ENCODE measurements at regions not wholly inside any gene's neighbourhood (a gene's known extent, or its start where the extent isn't known, plus 50 kb on each side); places are given as distances from the start of the nearest gene placed in this dataset.
"Not testable (repeated sequence)": the region's sequence is repeated elsewhere in the genome, so short reads cannot be mapped to it uniquely, and the experiment has no call there.

- H3K4me2 ChIP-seq (ENCODE audit: low read length); H3K4me3 ChIP-seq (replicated peaks in 1 of 2; ENCODE audit: low read depth in 1 of 2, low read length in 2 of 2); H3K36me3 ChIP-seq (ENCODE audit: control insufficient read depth in 1 of 2, insufficient read depth in 2 of 2, low read length in 2 of 2); H2AFZ ChIP-seq (ENCODE audit: low read depth, low read length, poor library complexity, severe bottlenecking); H3K27ac ChIP-seq (ENCODE audit: low read depth, low read length); RAD21 ChIA-PET (ENCODE audit: low non-redundant PET in 1 of 2, low total read pairs in 2 of 2, uncharacterized antibody in 2 of 2, unreplicated experiment in 2 of 2); H3K9me3 ChIP-seq (ENCODE audit: control insufficient read depth in 1 of 2, insufficient read depth in 1 of 2, low read depth in 1 of 2, low read length in 2 of 2); H3K9me2 ChIP-seq (ENCODE audit: insufficient read depth); intact Hi-C loops (cut with micrococcal nuclease); H3K27me3 ChIP-seq (ENCODE audit: insufficient read depth, low read length); H3K79me2 ChIP-seq (ENCODE audit: insufficient read depth, low read length); POLR2A ChIA-PET; H4K20me1 ChIP-seq (ENCODE audit: insufficient read depth); CTCF ChIA-PET; DNase-seq (ENCODE audit: low read depth, low spot score); ATAC-seq; H3K9ac ChIP-seq (ENCODE audit: low read length); BruUV-seq (replicated peaks); H3K4me1 ChIP-seq (ENCODE audit: control insufficient read depth in 1 of 2, insufficient read depth in 2 of 2, low read length in 2 of 2): not testable (repeated sequence)
Observed at GRCh38 chr10:6830981-6831380, 250.9 kb upstream of the PRKCQ start.

- RAD21 ChIA-PET (ENCODE audit: low non-redundant PET in 1 of 2, low total read pairs in 2 of 2, uncharacterized antibody in 2 of 2, unreplicated experiment in 2 of 2); H3K79me2 ChIP-seq (ENCODE audit: insufficient read depth, low read length); DNase-seq (ENCODE audit: low read depth, low spot score); H3K4me2 ChIP-seq (ENCODE audit: low read length); POLR2A ChIA-PET; H3K27me3 ChIP-seq (ENCODE audit: insufficient read depth, low read length); H4K20me1 ChIP-seq (ENCODE audit: insufficient read depth); H3K36me3 ChIP-seq (ENCODE audit: control insufficient read depth in 1 of 2, insufficient read depth in 2 of 2, low read length in 2 of 2); BruUV-seq (replicated peaks); CTCF ChIA-PET; intact Hi-C loops (cut with micrococcal nuclease); ATAC-seq; H3K9me2 ChIP-seq (ENCODE audit: insufficient read depth); H2AFZ ChIP-seq (ENCODE audit: low read depth, low read length, poor library complexity, severe bottlenecking); H3K27ac ChIP-seq (ENCODE audit: low read depth, low read length); H3K4me3 ChIP-seq (replicated peaks in 1 of 2; ENCODE audit: low read depth in 1 of 2, low read length in 2 of 2); H3K9ac ChIP-seq (ENCODE audit: low read length); H3K9me3 ChIP-seq (ENCODE audit: control insufficient read depth in 1 of 2, insufficient read depth in 1 of 2, low read depth in 1 of 2, low read length in 2 of 2); H3K4me1 ChIP-seq (ENCODE audit: control insufficient read depth in 1 of 2, insufficient read depth in 2 of 2, low read length in 2 of 2): not testable (repeated sequence)
Observed at GRCh38 chr10:6824793-6825192, 244.7 kb upstream of the PRKCQ start.

- POLR2A ChIA-PET, result no interaction called here
- ATAC-seq, result no peak
Observed at GRCh38 chr10:6823770-6824169, 243.7 kb upstream of the PRKCQ start.

More at GRCh38 chr10:6823770-6824169, 243.7 kb upstream of the PRKCQ start:
- Histone ChIP-seq H3K9me3 (ENCODE audit: control insufficient read depth in 1 of 2, insufficient read depth in 1 of 2, low read depth in 1 of 2, low read length in 2 of 2) (no peaks in the 10 kb centered on the region), H3K4me3 (replicated peaks in 1 of 2; ENCODE audit: low read depth in 1 of 2, low read length in 2 of 2) (no peak overlapping the region), H3K4me1 (ENCODE audit: control insufficient read depth in 1 of 2, insufficient read depth in 2 of 2, low read length in 2 of 2) (no peaks in the 10 kb centered on the region), H3K27me3 (ENCODE audit: insufficient read depth, low read length) (peaks cover 6% of the 10 kb centered on the region; the same call in 1 of the 2 replicates), H4K20me1 (ENCODE audit: insufficient read depth) (no peaks in the 10 kb centered on the region), H3K9me2 (ENCODE audit: insufficient read depth) (no peaks in the 10 kb centered on the region), H3K9ac (ENCODE audit: low read length) (no peak overlapping the region), H3K36me3 (ENCODE audit: control insufficient read depth in 1 of 2, insufficient read depth in 2 of 2, low read length in 2 of 2) (no peaks in the 10 kb centered on the region), H2AFZ (ENCODE audit: low read depth, low read length, poor library complexity, severe bottlenecking) (no peak overlapping the region), H3K79me2 (ENCODE audit: insufficient read depth, low read length) (no peaks in the 10 kb centered on the region), H3K27ac (ENCODE audit: low read depth, low read length) (no peak overlapping the region), H3K4me2 (ENCODE audit: low read length) (no peak overlapping the region)
- no peak for DNase-seq (ENCODE audit: low read depth, low spot score)
- TF ChIP-seq ATF3 (IDR thresholded peaks at IDR 0.05) (no peak), FOSL1 (IDR thresholded peaks at IDR 0.05; ENCODE audit: low read depth) (no peak), EZH2 (IDR thresholded peaks at IDR 0.05) (no peak), SP1 (IDR thresholded peaks at IDR 0.05; ENCODE audit: low read depth) (no peak), EGR1 (IDR thresholded peaks at IDR 0.05; ENCODE audit: low read depth) (no peak), JUND (IDR thresholded peaks at IDR 0.05) (no peak), EZH2phosphoT487 (IDR thresholded peaks at IDR 0.05; ENCODE audit: borderline replicate concordance) (no peak), CBX3 (IDR thresholded peaks at IDR 0.05; ENCODE audit: low read depth) (no peak), POLR2AphosphoS5 (IDR thresholded peaks at IDR 0.05; ENCODE audit: low read depth, low read length) (no peak)
- BruUV-seq (replicated peaks), result no TSS peak
- ChIA-PET RAD21 (ENCODE audit: low non-redundant PET in 1 of 2, low total read pairs in 2 of 2, uncharacterized antibody in 2 of 2, unreplicated experiment in 2 of 2) (no interaction called here), CTCF (no interaction called here)
- intact Hi-C loops (cut with micrococcal nuclease), result no loop called here

All from HCT116 (cell line).